Stimulated activated naive CD8-positive, alpha-beta T cell treated with anti-CD3 and anti-CD28 coated beads, Interleukin-15, amount 100 ng/mL, for 72 hours (primary cell): ENCODE measurements at regions not wholly inside any gene's neighbourhood (a gene's known extent, or its start where the extent isn't known, plus 50 kb on each side); places are given as distances from the start of the nearest gene placed in this dataset.
"Not testable (repeated sequence)": the region's sequence is repeated elsewhere in the genome, so short reads cannot be mapped to it uniquely, and the experiment has no call there.

ENCODE experiments used
- ATAC-seq: fragments of 150-1000 bp; cut with Tn5 transposase; 2 replicates; pipeline ENCODE4 v1.10.0; 2021; ENCODE audit warnings: mild to moderate bottlenecking, moderate library complexity
- DNase-seq, 2 donors: peaks; one replicate each; pipeline ENCODE4 v3.0.0; 2021 to 2022
- H3K27ac Mint-ChIP-seq, 2 donors: one replicate each; pipeline ENCODE4 v1.8.0; 2022; ENCODE audit warnings: mild to moderate bottlenecking in 2 of 2, mixed read lengths in 2 of 2, moderate library complexity in 2 of 2
- H3K27me3 Mint-ChIP-seq: one replicate; pipeline ENCODE4 v1.8.0; 2022; ENCODE audit warnings: mixed read lengths
- H3K4me1 Mint-ChIP-seq: one replicate; pipeline ENCODE4 v1.8.0; 2022; ENCODE audit warnings: mild to moderate bottlenecking, mixed read lengths
- H3K4me3 Mint-ChIP-seq, 2 donors: one replicate each; pipeline ENCODE4 v1.8.0; 2022; ENCODE audit warnings: mild to moderate bottlenecking in 2 of 2, mixed read lengths in 2 of 2, moderate library complexity in 1 of 2
- H3K9me3 Mint-ChIP-seq, 2 donors: one replicate each; pipeline ENCODE4 v1.8.0; 2022; ENCODE audit warnings: mixed read lengths in 2 of 2

GRCh38 chr2:16030206-16031057 is 90.1 kb downstream of the MYCN start:
- H3K4me3 Mint-ChIP-seq: no peak overlapping the region
- ATAC-seq (peak; percentile 28), DNase-seq (no peak)
- H3K4me1 Mint-ChIP-seq: peaks cover 6% of the 10 kb centered on the region
- H3K9me3 Mint-ChIP-seq: no peaks in the 10 kb centered on the region
- H3K27ac Mint-ChIP-seq: no peak overlapping the region
- no peaks in the 10 kb centered on the region for H3K27me3 Mint-ChIP-seq

GRCh38 chr2:16028644-16029043 is 88.3 kb downstream of the MYCN start:
- no peaks in the 10 kb centered on the region for H3K9me3 Mint-ChIP-seq
- peak overlapping the region in 1 of 2 donors; percentile 39 for H3K27ac Mint-ChIP-seq
- DNase-seq (no peak), ATAC-seq (no peak)
- H3K4me1 Mint-ChIP-seq: peaks cover 6% of the 10 kb centered on the region
- H3K27me3 Mint-ChIP-seq: no peaks in the 10 kb centered on the region
- H3K4me3 Mint-ChIP-seq: no peak overlapping the region

GRCh38 chr2:16026816-16027501 is 86.6 kb downstream of the MYCN start:
- Mint-ChIP-seq H3K27me3 (peaks cover 9% of the 10 kb centered on the region), H3K4me1 (peaks cover 6% of the 10 kb centered on the region), H3K9me3 (no peaks in the 10 kb centered on the region), H3K4me3 (no peak overlapping the region), H3K27ac (no peak overlapping the region)
- no peak for ATAC-seq
- DNase-seq: no peak

DNA sequence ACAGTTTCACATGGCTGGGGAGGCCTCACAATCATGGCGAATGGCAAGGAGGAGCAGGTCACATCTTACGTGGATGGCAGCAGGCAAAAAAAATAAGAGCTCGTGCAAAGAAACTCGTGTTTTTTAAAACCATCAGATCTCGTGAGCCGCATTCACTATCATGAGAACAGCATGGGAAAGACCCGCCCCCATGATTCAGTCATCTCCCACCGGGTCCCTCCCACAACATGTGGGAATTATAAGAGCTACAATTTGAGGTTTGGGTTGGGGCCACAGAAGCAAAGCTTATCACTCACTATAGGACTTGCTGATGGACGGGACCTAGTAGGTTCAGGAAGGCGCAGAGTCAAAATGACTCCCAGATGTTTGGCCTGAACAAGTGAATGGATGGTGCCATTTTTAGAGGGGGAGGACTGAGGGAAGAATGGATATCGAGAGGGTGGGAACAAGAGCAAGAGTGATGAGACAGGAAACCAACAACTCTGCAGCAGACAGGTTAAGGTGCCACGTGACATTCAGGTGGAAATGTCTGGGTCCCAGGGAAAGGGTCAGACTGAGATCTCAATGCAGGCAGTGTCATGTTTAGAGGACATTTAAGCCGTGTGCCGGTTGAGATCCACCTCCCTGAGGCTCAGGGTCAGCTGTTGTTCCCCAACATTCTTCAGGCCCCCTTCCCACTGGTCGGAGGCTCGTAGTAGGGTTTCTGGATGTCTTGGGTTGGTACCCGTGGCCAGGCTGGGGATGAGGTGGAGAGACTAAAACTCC is 85.7 kb downstream of the MYCN start:
- Mint-ChIP-seq H3K27ac (no peak overlapping the region), H3K4me1 (peaks cover 6% of the 10 kb centered on the region)
- no peak for DNase-seq

DNA sequence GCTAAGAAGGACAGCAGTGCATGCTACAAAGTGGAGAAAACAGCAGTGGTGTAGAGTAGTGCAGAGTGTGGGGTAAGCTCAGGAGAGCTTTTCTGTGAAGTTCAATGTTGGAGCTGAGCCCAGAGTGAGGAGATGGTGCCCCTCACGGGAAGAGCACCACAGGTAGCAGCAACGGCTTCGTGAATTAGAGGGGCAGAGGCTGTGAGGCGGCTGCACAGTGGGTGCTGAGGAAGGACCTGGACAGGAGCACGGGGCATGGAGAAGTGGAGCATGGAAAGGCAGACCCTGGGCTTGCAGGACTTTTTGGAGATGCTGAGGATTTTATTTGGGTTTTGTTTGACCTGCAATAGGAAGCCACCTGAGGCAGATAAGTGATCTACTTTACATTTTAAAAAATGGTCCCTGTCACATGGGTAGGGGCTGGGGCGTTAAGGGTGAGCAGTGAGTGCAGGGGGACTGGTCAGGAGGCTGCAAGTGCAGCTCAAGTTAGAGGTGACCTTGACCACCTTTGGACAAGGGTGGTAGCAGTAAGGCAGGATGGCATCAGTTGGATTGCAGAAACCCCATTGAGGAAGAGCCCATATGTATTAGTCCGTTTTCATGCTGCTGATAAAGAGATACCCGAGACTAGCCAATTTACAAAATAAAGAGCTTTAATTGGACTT is 85.0 kb downstream of the MYCN start:
- Mint-ChIP-seq H3K4me3 (no peak overlapping the region), H3K27me3 (peaks cover 9% of the 10 kb centered on the region), H3K27ac (peak overlapping the region in 1 of 2 donors; percentile 67), H3K4me1 (peaks cover 6% of the 10 kb centered on the region), H3K9me3 (no peaks in the 10 kb centered on the region)
- DNase-seq: no peak
- no peak for ATAC-seq

More for the DNA sequence above, 85.7 kb downstream of the MYCN start:
- H3K27me3 Mint-ChIP-seq: peaks cover 9% of the 10 kb centered on the region
- ATAC-seq: no peak
- H3K9me3 Mint-ChIP-seq: no peaks in the 10 kb centered on the region
- no peak overlapping the region for H3K4me3 Mint-ChIP-seq

DNA sequence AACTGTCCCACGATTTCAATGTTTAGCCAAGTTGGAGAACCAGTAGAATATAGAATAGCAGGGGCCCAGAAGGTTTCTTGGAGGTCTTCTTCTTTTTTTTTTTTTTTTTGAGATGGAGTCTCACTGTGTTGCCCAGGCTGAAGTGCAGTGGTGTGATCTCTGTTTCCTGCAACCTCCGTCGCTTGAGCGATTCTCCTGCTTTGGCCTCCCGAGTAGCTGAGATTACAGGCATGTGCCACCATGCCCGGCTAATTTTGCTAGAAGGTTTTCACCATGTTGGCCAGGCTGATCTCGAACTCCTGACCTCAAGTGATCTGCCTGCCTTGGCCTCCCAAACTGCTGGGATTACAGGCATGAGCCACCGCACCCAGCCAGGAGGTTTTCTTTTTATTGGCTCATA is 84.3 kb downstream of the MYCN start:
- H3K27ac Mint-ChIP-seq, H3K4me3 Mint-ChIP-seq, H3K27me3 Mint-ChIP-seq, ATAC-seq, DNase-seq, H3K9me3 Mint-ChIP-seq, H3K4me1 Mint-ChIP-seq: not testable (repeated sequence)

DNA sequence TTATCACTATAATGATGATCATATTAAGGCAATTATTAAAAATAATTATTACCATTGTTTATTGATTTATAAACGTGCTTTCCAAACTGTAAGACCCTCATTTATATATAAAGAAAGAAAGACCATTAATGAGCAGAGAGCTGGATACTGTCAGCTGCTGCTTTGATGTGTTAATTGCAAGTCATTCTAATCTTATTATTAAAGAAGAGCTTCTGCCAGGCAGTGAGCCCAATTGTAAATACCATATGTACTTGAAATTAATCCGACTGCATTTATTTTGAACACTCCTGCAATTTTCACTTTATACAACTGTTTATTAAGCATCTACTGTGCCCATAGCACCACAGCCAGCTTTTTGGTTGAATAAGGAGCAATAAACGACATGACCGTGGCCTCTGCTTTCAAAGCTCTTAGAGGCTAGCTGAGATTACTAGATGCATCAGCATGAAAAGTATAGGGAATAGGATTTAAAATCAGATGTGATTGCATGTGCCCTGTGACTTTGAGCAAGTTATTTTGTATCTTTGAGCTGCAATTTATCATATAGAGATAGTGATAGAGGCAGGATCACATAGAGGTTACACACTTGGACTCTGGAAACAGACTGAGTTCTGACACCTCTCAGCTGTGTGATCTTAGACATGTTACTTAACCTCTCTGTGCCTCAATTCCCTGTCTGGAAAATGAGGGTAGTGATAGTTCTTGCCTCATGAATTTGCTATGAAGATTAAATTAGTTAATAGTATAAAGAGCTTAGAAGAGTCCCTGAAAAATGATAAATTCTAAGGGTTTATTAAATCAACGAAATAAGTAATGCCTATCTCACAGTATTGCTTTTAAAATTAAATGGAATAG is 83.4 kb downstream of the MYCN start:
- DNase-seq: no peak
- H3K4me3 Mint-ChIP-seq: no peak overlapping the region
- ATAC-seq: no peak
- no peaks in the 10 kb centered on the region for H3K9me3 Mint-ChIP-seq
- H3K4me1 Mint-ChIP-seq: peaks cover 6% of the 10 kb centered on the region
- no peak overlapping the region for H3K27ac Mint-ChIP-seq
- H3K27me3 Mint-ChIP-seq: peaks cover 9% of the 10 kb centered on the region

DNA sequence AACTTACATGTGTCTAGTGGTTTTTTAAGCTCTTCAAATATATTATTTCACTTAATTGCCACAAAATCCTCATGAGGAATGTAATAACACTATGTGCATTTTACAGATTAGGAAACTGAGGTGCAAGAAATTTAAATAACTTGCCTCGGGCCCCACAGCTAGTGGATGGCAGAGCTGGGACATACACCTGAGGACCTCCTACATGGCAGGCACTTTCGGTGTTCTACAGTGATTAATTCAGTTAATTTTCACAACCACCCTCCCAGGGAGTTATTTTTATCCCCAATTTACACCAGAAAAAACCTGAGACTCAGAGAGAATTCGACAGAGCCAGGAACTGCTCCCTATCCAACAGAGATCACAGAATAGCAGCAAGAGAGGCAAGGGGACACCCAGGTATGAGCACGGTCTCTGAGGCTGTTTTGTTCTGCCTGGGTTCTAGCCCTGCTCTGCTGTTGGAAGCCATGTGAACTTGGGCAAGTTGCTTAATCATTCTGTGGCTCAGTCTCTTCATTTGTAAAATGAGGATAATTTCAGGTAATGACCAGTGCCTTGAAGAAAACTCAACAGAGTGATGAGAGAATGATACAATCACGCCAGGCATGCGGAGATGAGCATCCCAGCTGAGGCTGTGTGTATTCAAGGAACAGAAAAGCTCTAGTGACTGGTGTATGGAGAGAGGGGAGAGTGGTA is 82.3 kb downstream of the MYCN start:
- H3K27ac Mint-ChIP-seq: no peak overlapping the region
- ATAC-seq: no peak
- H3K27me3 Mint-ChIP-seq: peaks cover 9% of the 10 kb centered on the region
- no peaks in the 10 kb centered on the region for H3K4me1 Mint-ChIP-seq
- DNase-seq: no peak
- no peak overlapping the region for H3K4me3 Mint-ChIP-seq
- no peaks in the 10 kb centered on the region for H3K9me3 Mint-ChIP-seq

DNA sequence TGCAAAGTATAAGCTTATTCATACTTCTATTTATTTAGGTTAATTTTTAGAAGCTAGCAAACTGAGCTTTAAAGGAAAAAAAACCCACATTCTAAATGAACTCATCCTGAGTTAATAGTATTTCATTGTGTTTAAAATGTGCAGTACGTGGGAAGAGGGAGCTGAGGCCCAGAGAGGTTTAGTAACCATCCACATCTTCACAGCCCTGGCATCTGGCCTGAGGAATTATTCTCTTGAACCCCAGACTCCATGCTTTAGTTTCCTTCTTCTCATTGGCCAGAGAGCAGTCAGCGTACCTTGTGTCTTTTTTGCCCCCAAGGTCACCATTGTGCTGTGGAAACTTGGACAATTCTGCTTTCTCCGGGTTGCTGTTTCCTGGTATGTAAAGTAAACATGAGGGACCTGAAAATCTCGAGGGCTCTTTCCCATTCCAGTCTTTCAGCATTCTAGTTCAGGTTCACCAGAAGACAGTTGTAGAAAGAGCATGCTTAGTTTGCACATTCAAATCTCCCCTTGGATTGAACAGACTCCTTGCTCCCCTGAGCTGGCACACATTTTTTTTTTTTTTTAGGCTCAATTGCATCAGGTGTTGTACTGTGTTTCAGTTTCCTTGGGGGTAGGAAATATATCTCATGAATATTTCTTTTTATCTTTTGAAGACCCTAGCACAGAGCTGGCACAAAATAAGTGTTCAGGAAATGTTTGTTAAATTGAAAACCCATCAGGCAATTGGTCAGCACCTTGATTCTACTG is 81.4 kb downstream of the MYCN start:
- no peak overlapping the region for H3K27ac Mint-ChIP-seq
- H3K4me3 Mint-ChIP-seq: no peak overlapping the region
- ATAC-seq (no peak), DNase-seq (no peak)
- peaks cover 9% of the 10 kb centered on the region for H3K27me3 Mint-ChIP-seq
- H3K9me3 Mint-ChIP-seq: no peaks in the 10 kb centered on the region
- no peaks in the 10 kb centered on the region for H3K4me1 Mint-ChIP-seq

DNA sequence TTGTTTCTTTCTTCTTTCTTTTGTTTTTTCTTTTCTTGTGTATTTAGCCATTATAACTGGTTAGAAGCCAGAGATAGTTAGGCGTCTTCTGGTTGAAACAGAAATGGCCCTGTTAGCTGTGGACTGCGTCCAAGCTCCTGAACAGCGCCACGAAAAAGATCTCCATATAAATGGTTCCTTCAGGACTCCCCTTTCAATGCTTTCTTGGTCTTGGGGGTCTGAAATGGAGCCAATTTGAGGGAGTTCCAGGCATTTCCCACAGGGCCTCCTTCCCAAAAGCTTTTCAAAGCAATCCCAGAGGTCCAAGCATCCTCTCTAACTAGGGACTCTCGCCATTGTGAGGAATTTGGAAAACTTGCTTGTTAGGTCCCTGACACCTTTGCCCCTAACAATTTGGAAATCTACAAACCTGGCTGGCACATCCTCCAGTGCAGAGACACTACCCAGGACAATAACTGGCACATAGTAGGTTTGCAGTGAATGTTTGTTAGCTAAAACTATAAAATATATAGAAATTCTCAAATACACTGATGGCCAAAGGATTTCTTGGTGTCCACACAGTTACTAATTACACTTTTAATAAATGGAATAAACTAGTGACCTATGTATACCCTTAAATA is 80.1 kb downstream of the MYCN start:
- Mint-ChIP-seq H3K27me3 (peaks cover 15% of the 10 kb centered on the region), H3K4me1 (no peaks in the 10 kb centered on the region), H3K9me3 (no peaks in the 10 kb centered on the region), H3K4me3 (no peak overlapping the region), H3K27ac (no peak overlapping the region)
- ATAC-seq: no peak
- no peak for DNase-seq

- Mint-ChIP-seq H3K27me3 (peaks cover 22% of the 10 kb centered on the region), H3K4me3 (no peak overlapping the region), H3K4me1 (no peaks in the 10 kb centered on the region), H3K27ac (no peak overlapping the region), H3K9me3 (no peaks in the 10 kb centered on the region)
- no peak for DNase-seq
- no peak for ATAC-seq
These were observed 79.4 kb downstream of the MYCN start for GRCh38 chr2:16019617-16020351.

DNA sequence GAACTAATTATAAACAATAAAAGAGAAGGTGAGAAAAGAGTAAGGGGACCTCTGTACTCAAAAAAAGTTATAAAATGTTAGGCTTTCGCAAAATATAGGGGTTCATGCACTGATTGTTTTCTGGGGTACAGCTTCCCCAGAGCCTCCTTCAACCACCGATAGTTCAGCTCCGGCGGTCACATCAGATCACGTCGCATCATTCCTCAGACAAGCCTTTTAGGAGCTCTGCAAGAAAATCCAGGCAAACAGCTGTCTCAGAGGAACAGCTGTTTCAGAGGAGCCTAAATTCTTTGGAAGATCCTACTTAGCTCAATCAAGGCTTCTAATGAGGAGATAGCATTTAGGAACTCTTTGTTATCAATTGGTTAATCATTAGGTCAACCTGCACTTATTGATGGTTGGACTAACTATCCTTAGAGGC is 78.7 kb downstream of the MYCN start:
- no peaks in the 10 kb centered on the region for H3K9me3 Mint-ChIP-seq
- H3K27me3 Mint-ChIP-seq: peaks cover 29% of the 10 kb centered on the region
- DNase-seq: no peak
- H3K4me3 Mint-ChIP-seq: no peak overlapping the region
- no peak for ATAC-seq
- peak overlapping the region in 1 of 2 donors; percentile 30 for H3K27ac Mint-ChIP-seq
- no peaks in the 10 kb centered on the region for H3K4me1 Mint-ChIP-seq
